HepG2 (cell line): ENCODE measurements at regions not wholly inside any gene's neighbourhood (a gene's known extent, or its start where the extent isn't known, plus 50 kb on each side); places are given as distances from the start of the nearest gene placed in this dataset.

Experiments used
- ATAC-seq: fragments of 200-7000 bp; cut with Tn5 transposase; 3 replicates; pipeline ENCODE4 v1.9.1; 2020; ENCODE audit warnings: mild to moderate bottlenecking, moderate library complexity
- BruUV-seq: library from RNA; stranded (reverse); fragments of 400-500 nt; replicated peaks from 2 replicates; lab custom pipeline; 2021; lab: Mats Ljungman, UMichigan
- CTCF ChIA-PET: fragments of 300-600 bp; formaldehyde crosslinking; extraction: SDS; loops from one replicate; lab custom pipeline; 2021; ENCODE audit warnings: low total read pairs, inconsistent platforms, low intra/inter-chr PET ratio; lab: Yijun Ruan, JAX
- POLR2A ChIA-PET: fragments of 350-600 bp; sonication (Branson Sonifier 250); formaldehyde crosslinking; loops from one replicate; lab custom pipeline; 2020; ENCODE audit warnings: antibody characterized with exemption, inconsistent platforms; lab: Yijun Ruan, JAX
- DNase-seq: peaks from one replicate; pipeline ENCODE4 v3.0.0-alpha.2; 2015; ENCODE audit warnings: low spot score
- FAIRE-seq: peaks from 3 replicates; lab custom pipeline; 2011; peaks lifted over from hg19 to GRCh38; lab: Jason Lieb, UNC
- H2AFZ ChIP-seq: one replicate; pipeline ENCODE4 v1.6.1; 2011; ENCODE audit warnings: low read length, inconsistent platforms
- H3K27ac ChIP-seq: fragments of 300-600 bp; 3 replicates; pipeline ENCODE4 v1.8.0; 2011; ENCODE audit warnings: mixed run types, mild to moderate bottlenecking, mixed read lengths, low read length, inconsistent platforms; ENCODE audit not compliant: insufficient read depth; ENCODE audit errors: extremely low read length
- H3K27me3 ChIP-seq, 2 experiments: fragments of 200-600 bp in 1 of 2; 2 replicates in 1 of 2; 3 replicates in 1 of 2; pipeline versions ENCODE4 v1.6.0 to v1.8.0; 2011; ENCODE audit warnings: low read length in 2 of 2, mild to moderate bottlenecking in 2 of 2, moderate library complexity in 2 of 2, inconsistent platforms in 1 of 2; ENCODE audit not compliant: insufficient read depth in 2 of 2, control insufficient read depth in 1 of 2
- H3K36me3 ChIP-seq, 2 experiments: fragments of 200-600 bp in 1 of 2; replicated peaks in 1 of 2; 2 replicates in 1 of 2; 3 replicates in 1 of 2; pipeline versions ENCODE4 v1.5.1 to v1.8.0; 2011; ENCODE audit warnings: low read length in 2 of 2, inconsistent platforms in 1 of 2; ENCODE audit not compliant: insufficient read depth in 2 of 2, control insufficient read depth in 1 of 2
- H3K4me1 ChIP-seq: 2 replicates; pipeline ENCODE4 v1.5.1; 2012; ENCODE audit warnings: low read length, inconsistent platforms; ENCODE audit not compliant: insufficient read depth
- H3K4me2 ChIP-seq: 2 replicates; pipeline ENCODE4 v1.6.0; 2011; ENCODE audit warnings: low read depth, low read length, inconsistent platforms
- H3K4me3 ChIP-seq, 3 experiments: fragments of 200-600 bp in 1 of 3; sonication (generic), shearing (Covaris generic) in 1 of 3; replicated peaks in 1 of 3; 2 replicates each; pipeline ENCODE4 v1.5.1; 2011 to 2016; ENCODE audit warnings: low read length in 3 of 3, inconsistent platforms in 2 of 3, low read depth in 2 of 3, mild to moderate bottlenecking in 2 of 3, control low read depth in 1 of 3, mixed read lengths in 1 of 3; ENCODE audit not compliant: insufficient read depth in 1 of 3
- H3K79me2 ChIP-seq: one replicate; pipeline ENCODE4 v1.6.1; 2011; ENCODE audit warnings: low read length, inconsistent platforms; ENCODE audit not compliant: insufficient read depth
- H3K9ac ChIP-seq: 2 replicates; pipeline ENCODE4 v1.6.0; 2011; ENCODE audit warnings: mild to moderate bottlenecking, low read depth, low read length, inconsistent platforms; ENCODE audit not compliant: insufficient read depth
- H3K9me3 ChIP-seq: 2 replicates; pipeline ENCODE4 v1.5.1; 2012; ENCODE audit warnings: mild to moderate bottlenecking, low read length
- H4K20me1 ChIP-seq: 2 replicates; pipeline ENCODE4 v1.6.0; 2011; ENCODE audit warnings: inconsistent platforms, mild to moderate bottlenecking, low read length, moderate library complexity; ENCODE audit not compliant: insufficient read depth
- ARNT ChIP-seq: fragments of 450-650 bp; IDR thresholded peaks from 2 replicates; pipeline ENCODE4 v1.6.1; 2017
- HNRNPL ChIP-seq: fragments of 200-400 bp; formaldehyde crosslinking; IDR thresholded peaks from 2 replicates; pipeline ENCODE4 v1.6.1; 2017; ENCODE audit warnings: mild to moderate bottlenecking, low read depth, low read length
- MAZ ChIP-seq, 2 experiments: sonication (generic) in 1 of 2; formaldehyde crosslinking in 1 of 2; IDR thresholded peaks; 2 replicates each; pipeline versions ENCODE4 v1.5.0 to v1.6.1; 2012 to 2020; ENCODE audit warnings: low read depth in 2 of 2, mild to moderate bottlenecking in 2 of 2, borderline replicate concordance in 1 of 2, improper control_type of control experiment in 1 of 2, low read length in 1 of 2, missing genetic modification reagents in 1 of 2, moderate library complexity in 1 of 2
- POLR2G ChIP-seq: fragments of 200-400 bp; formaldehyde crosslinking; IDR thresholded peaks from 2 replicates; pipeline ENCODE4 v1.6.1; 2018; ENCODE audit warnings: mild to moderate bottlenecking, low read depth, low read length, moderate library complexity
- WGBS: methylation state at CpG from one replicate; pipeline ENCODE4 v1.1.6; 2017; ENCODE audit warnings: low lambda C conversion rate; 5-methylcytosine and 5-hydroxymethylcytosine counted together
- in situ Hi-C: cut with HindIII; loops from 2 replicates; pipeline ENCODE4 v1.10.0; 2017; ENCODE audit warnings: low pct_unique_long_range_greater_than_20kb; ENCODE audit not compliant: extremely low pct_ligation_motif_present
- intact Hi-C: fragments of 100-400 bp; cut with micrococcal nuclease; formaldehyde crosslinking; loops from one replicate; pipeline ENCODE4 v1.10.0; 2022; ENCODE audit not compliant: unreplicated experiment
- TF ChIP-seq, protein P1 (sequence below), 2 experiments: fragments of 450-650 bp in 1 of 2; sonication (generic) in 1 of 2; formaldehyde crosslinking in 1 of 2; IDR thresholded peaks; 2 replicates each; pipeline versions ENCODE4 v1.6.1 to v1.8.0; 2016 to 2022; ENCODE audit warnings: antibody characterized with exemption in 1 of 2, mild to moderate bottlenecking in 1 of 2, missing genetic modification reagents in 1 of 2
- TF ChIP-seq, protein P2 (sequence below): sonication (generic); formaldehyde crosslinking; IDR thresholded peaks from 2 replicates; pipeline ENCODE4 v1.5.1; 2020; ENCODE audit warnings: missing genetic modification reagents, mild to moderate bottlenecking, borderline replicate concordance

DNA sequence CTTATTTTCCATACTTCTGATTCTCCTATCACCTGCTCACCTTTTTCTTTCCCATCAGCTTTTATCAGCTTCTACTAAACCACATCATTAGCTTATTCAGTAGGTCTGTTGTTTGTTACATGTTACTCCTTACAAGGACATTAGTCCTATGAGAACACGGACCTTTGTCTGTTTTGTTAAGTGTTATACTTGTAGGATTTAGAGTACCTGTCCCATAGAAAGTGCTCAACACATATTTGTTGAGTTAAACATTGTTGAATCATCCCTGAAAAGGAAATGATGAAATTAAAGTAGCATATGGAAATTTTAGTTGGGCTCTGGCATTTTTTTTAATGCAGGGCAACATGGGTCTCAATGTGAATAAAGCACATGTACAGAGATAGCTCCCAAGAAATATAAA, 222.1 kb upstream of the CARD18 start:
- in situ Hi-C loops, result no loop called here

DNA sequence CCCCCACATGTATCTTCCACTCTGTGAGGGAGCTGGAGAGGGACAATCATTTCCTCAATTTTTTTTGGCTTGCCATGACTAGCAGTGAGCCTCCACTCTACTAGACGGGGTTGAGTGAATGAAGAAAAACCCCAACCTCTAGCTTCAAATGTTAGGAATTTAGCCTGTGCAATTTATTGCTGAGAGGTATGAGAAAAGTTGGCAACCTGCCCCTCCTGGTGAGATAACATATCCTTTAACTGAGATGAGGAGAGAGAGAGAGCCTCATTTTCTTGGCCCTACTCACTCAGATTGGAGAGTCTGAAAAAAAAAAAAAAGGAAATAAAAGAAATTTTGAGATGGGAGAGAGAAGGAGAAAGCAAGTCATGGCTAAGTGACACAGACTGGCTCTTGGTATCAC, 218.2 kb upstream of the CARD18 start:
- FAIRE-seq, result no peak
- TF ChIP-seq, protein P1, sequence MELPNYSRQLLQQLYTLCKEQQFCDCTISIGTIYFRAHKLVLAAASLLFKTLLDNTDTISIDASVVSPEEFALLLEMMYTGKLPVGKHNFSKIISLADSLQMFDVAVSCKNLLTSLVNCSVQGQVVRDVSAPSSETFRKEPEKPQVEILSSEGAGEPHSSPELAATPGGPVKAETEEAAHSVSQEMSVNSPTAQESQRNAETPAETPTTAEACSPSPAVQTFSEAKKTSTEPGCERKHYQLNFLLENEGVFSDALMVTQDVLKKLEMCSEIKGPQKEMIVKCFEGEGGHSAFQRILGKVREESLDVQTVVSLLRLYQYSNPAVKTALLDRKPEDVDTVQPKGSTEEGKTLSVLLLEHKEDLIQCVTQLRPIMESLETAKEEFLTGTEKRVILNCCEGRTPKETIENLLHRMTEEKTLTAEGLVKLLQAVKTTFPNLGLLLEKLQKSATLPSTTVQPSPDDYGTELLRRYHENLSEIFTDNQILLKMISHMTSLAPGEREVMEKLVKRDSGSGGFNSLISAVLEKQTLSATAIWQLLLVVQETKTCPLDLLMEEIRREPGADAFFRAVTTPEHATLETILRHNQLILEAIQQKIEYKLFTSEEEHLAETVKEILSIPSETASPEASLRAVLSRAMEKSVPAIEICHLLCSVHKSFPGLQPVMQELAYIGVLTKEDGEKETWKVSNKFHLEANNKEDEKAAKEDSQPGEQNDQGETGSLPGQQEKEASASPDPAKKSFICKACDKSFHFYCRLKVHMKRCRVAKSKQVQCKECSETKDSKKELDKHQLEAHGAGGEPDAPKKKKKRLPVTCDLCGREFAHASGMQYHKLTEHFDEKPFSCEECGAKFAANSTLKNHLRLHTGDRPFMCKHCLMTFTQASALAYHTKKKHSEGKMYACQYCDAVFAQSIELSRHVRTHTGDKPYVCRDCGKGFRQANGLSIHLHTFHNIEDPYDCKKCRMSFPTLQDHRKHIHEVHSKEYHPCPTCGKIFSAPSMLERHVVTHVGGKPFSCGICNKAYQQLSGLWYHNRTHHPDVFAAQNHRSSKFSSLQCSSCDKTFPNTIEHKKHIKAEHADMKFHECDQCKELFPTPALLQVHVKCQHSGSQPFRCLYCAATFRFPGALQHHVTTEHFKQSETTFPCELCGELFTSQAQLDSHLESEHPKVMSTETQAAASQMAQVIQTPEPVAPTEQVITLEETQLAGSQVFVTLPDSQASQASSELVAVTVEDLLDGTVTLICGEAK (IDR thresholded peaks at IDR 0.05), result no peak
- TF ChIP-seq, protein P1 (CRISPR knock-in tag; IDR thresholded peaks at IDR 0.05), result no peak
- TF ChIP-seq ARNT (no peak), HNRNPL (no peak), POLR2G (no peak), MAZ (IDR thresholded peaks at IDR 0.05; ENCODE audit: borderline replicate concordance, low read depth, low read length) (no peak), MAZ (CRISPR knock-in tag; IDR thresholded peaks at IDR 0.05; ENCODE audit: low read depth) (no peak)

More for the DNA sequence above, 222.1 kb upstream of the CARD18 start:
- no TSS peak for BruUV-seq
- Histone ChIP-seq H3K4me3 (no peak overlapping the region), H3K36me3 (no peaks in the 10 kb centered on the region), H3K79me2 (no peaks in the 10 kb centered on the region), H3K27me3 (0 out of 5 replicates have a peak, but pooled peaks cover 0 to 1% of the 10 kb centered on the region in 2 experiments), H3K27ac (no peak overlapping the region), H3K4me1 (no peaks in the 10 kb centered on the region), H3K4me2 (no peak overlapping the region), H2AFZ (no peak overlapping the region), H3K9ac (no peak overlapping the region), H3K9me3 (no peaks in the 10 kb centered on the region), H4K20me1 (no peaks in the 10 kb centered on the region)
- intact Hi-C loops, result no loop called here
- ATAC-seq (no peak), DNase-seq (no peak), FAIRE-seq (no peak)
- TF ChIP-seq, protein P2, sequence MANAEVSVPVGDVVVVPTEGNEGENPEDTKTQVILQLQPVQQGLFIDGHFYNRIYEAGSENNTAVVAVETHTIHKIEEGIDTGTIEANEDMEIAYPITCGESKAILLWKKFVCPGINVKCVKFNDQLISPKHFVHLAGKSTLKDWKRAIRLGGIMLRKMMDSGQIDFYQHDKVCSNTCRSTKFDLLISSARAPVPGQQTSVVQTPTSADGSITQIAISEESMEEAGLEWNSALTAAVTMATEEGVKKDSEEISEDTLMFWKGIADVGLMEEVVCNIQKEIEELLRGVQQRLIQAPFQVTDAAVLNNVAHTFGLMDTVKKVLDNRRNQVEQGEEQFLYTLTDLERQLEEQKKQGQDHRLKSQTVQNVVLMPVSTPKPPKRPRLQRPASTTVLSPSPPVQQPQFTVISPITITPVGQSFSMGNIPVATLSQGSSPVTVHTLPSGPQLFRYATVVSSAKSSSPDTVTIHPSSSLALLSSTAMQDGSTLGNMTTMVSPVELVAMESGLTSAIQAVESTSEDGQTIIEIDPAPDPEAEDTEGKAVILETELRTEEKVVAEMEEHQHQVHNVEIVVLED, result no peak
- POLR2A ChIA-PET, result no interaction called here
- CTCF ChIA-PET, result no interaction called here
- WGBS, result 0% methylated on average over 1 of the region's 1 CpG

More for the DNA sequence above, 218.2 kb upstream of the CARD18 start:
- CTCF ChIA-PET, result no interaction called here
- Histone ChIP-seq H3K27me3 (0 out of 5 replicates have a peak, but pooled peaks cover 0 to 1% of the 10 kb centered on the region in 2 experiments), H3K36me3 (no peaks in the 10 kb centered on the region), H4K20me1 (no peaks in the 10 kb centered on the region), H3K4me1 (no peaks in the 10 kb centered on the region), H3K79me2 (no peaks in the 10 kb centered on the region), H3K9me3 (no peaks in the 10 kb centered on the region), H3K4me2 (no peak overlapping the region), H3K27ac (no peak overlapping the region), H2AFZ (no peak overlapping the region), H3K9ac (no peak overlapping the region), H3K4me3 (no peak overlapping the region)
- ATAC-seq (no peak), DNase-seq (no peak)
- intact Hi-C loops (no loop called here), in situ Hi-C loops (no loop called here)
- POLR2A ChIA-PET, result no interaction called here
- 0% methylated on average over 1 of the region's 1 CpG for WGBS
- no TSS peak for BruUV-seq
